ENCODE measurements at regions not wholly inside any gene's neighbourhood (a gene's known extent, or its start where the extent isn't known, plus 50 kb on each side); places are given as distances from the start of the nearest gene placed in this dataset.

DNA sequence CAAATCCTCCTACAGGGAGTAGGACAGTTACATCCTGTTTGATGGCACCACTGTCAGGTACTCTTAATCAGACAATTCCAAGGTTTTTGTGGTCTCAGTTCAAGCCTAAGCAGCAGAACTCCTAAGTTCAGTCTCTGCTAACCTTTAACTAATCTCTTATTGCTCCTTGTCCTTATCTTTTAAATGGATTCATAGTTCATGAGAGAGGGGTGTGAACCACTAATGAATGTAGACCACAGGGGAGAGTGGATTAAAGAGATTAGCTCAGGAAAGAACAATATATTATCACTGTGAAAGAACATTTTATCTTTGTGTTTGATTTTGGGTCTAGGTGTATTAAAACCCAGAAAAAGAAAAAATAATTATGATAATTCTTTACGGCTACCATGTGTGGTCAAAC is 168.9 kb downstream of the DCK start:
- no peak for DNase-seq

DNA sequence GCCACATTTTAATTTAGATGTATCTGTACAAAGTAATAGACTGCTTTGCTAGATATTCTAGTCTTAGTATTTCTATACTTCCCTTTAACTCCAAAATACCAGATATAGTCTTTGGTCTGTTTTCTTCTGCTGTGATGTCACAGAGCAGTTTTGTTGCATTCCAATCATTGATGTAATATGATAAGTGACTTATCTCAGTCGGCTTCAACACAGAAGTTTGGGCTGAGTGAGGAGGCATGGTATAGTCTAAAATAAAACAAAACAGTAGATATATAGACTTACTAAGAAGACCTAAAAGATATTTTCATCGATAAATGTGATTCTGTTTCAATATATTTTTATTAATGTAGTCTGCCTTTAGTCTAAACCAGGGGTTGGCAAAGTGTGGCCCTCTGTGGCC is 169.9 kb downstream of the DCK start:
- no peak for DNase-seq

DNA sequence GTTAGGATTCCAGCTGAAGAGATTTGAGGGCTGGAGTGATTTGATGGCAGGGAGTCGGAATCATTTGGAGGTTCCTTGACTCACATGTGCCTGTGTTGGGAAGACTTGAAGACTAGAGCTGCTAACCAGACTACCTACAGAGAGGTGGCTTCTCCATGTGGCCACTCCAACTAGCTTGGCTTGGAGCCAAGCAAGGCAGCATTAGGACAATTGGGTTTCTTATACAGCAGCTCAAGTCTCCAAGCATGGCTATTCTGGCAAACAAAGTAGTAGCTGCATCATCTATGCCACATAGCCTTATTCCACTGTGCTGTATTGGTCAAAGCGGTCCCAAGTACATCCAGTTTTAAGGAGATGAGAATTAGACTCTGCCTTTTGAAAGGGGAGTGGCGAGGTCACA is 171.7 kb upstream of the SLC4A4 start:
- DNase-seq, result no peak

- no peak for DNase-seq
Measured at GRCh38 chr4:71171592-71171991, 167.2 kb upstream of the SLC4A4 start.

GRCh38 chr4:71181332-71181731 is 157.5 kb upstream of the SLC4A4 start:
- DNase-seq, result no peak

DNA sequence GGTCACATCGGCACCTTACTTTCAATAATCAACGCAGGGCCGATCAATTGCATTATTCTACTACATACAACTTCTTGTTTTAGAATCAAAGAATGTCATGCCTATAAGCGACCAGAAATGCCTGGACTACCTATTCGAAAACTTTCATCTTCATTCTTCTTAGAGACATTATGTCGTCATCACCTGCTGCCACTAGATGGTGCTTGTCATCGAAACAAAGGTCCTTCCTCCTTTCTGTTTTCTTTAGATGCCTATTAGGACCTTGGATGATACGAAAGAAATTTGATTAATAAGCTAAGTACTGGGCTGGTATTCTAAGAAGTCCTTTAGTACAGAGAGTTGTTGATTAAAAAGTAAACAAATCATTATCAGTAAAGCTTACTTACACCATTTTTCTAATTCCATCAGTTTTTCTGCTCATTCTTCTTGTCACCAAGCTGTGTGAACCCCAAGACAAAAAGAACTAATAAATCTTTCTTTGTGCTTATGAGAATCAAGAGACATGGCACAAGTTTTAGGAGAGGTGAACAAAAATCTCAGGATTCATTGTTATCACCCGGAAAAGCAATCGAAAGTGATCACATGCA is 154.5 kb upstream of the SLC4A4 start:
- peak; percentile 43 for DNase-seq

DNA sequence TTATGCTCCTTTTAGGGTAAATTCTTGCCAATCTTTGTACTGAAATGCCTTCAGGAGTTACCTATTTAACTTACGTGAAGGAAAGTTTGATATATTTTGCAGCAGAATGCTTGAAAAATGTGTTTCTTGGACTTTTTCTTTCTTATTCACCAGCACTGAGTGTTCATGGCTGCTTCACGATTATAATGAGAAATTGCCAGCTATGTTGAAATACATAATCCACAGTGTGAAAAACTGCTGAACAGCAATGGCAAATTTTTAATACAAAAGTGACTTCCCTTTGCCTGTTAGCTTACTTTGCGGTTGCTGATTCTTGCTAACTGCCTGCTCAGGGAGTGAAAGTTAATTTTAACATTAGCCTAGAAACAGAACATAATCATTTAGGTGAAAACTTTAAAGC is 153.8 kb upstream of the SLC4A4 start:
- no peak for DNase-seq

GRCh38 chr4:71186257-71186565 is 152.6 kb upstream of the SLC4A4 start:
- DNase-seq, result no peak

DNA sequence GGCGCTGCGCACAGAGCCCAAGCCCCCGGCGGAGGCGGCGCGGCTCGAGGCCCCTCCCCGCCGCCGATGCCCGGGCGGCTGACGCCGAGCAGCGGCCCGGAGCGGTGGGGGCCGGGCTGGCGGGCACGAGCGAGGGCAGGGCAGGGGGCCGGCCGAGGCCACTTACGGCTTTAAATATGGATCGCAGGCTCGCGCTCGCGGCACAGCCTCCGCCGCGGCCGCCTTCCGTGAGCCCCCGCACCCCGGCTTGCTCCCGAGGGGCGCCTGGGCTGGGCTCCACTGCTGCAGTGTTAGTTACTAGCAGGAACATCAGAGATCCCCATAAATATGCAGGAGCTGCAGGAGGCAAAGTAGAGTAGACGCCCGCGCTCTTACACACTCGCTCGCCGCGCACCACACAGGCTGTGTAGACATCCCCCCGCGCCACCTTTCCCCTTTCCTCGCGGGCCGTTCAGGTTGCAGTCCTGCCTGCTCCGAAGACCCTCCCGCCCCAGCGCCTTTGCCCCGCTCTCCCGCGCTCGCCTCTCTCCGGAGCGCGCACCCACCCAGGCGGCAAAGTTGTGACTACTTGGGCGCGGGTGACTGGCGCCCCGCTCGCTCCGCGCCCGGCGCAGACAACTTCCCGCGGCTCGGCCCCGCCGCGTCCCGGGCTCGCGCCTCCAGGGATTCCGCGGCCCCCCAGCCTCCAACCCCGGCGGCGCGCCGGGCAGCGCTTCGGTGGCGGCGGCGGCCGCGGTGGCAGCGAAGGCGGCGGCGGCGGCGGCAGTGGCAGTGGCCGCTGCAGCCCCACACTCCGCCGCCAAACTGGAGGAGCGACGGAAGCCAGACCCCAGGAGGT is 152.0 kb upstream of the SLC4A4 start:
- peak; percentile 34 for DNase-seq

GRCh38 chr4:71187404-71188155 is 151.2 kb upstream of the SLC4A4 start:
- peak; percentile 9 for DNase-seq

DNA sequence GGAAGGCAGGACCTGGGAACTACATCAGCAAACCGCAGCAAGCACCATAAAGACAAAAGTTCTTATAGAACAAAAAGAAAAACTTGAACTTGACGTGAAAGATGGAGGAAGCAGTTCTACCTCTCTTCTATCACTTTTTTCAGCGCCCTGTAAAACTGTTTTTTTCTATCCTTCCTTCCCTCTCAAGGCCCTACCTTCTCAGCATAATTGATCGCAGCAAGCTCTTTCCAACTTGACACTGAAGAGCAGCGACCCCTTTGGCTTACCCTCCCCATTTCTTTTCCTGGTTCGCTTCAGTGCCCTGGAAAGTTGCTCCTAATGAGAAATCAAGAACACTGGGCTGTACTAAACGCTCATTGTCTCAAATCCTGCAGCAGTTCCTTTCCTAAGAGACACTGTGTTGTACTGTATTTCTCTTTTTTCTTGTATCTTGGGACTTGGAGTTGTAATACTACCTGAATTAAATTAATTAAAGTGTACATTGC is 150.6 kb upstream of the SLC4A4 start:
- DNase-seq, result no peak

DNA sequence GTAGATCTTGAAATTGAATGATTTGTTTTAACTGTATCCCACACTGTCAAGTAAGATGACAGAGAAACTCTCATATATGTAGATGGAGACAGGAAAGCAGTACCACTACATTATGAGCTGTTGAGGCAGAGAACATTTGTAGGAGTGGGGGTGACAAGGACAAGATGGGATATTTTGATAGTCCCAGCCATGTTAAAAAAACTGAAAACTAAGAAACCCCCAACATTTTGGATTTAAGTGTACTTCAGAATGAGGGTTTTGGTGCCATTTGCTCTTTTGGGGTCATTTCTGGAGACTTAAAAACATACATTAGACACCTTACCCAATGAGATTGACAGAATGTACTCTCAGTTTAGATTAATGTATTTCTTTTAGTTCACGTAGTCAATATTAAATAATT is 149.9 kb upstream of the SLC4A4 start:
- DNase-seq, result no peak

DNA sequence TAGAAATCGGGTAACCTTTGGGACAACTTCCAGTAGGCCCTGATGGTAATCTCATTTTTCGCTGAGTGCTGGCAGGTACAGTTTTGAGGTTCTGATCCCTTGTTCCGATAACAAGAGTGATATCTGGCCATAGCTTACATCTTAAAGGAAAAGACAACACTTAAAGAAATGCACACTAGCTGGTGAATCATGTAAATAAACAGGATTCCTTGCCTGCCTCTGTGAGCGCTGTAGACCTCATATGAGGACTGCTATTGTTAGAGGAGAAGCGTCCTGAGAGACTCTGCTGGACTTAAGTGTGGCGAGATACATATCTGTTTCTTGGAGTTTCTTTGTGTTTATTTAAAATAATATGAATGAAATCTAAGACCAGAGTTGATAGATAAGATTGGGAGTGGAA is 149.3 kb upstream of the SLC4A4 start:
- no peak for DNase-seq

- no peak for DNase-seq
Measured at GRCh38 chr4:71194454-71194853, 144.4 kb upstream of the SLC4A4 start.

DNA sequence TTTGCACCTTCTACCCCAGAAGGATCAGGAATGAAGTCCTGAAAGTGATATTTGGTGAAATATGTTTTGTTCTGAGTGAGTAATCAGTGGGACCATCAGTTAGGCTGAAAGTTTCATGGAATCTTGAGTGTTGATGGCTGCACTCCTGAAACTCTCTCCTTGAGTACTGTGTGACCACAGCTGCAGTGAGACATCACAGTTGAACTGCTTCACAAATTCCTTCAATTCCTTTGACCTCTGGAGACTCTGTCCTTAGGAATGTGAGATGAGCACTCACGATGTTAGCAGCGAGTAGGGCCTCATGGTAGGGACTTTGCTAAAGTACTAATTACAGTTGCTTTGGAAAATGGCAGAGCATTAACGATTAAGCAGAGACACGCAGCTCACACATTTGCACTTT is 142.9 kb upstream of the SLC4A4 start:
- DNase-seq, result no peak

- DNase-seq, result peak; percentile 10
Measured at GRCh38 chr4:71198958-71199357, 139.9 kb upstream of the SLC4A4 start.

DNA sequence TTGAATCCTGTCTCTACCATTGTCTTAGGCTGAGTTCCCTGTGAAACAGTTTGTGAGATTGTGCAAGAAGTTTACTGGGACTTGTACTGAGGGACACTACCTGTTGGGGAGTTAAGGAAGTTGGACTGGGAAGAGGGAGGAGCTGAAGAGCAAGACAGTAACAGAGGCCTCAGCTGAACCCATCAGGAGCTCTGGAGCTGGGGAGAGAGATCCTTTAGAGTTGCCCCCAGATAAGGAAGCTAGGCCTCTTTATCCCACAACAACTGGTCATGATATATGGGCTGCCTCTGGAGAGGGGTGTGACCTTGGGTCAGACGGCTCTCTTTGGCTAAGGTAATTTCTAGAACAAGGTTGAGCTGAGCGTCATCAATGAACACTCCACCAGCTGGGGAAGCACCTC is 137.8 kb upstream of the SLC4A4 start:
- DNase-seq, result no peak

DNA sequence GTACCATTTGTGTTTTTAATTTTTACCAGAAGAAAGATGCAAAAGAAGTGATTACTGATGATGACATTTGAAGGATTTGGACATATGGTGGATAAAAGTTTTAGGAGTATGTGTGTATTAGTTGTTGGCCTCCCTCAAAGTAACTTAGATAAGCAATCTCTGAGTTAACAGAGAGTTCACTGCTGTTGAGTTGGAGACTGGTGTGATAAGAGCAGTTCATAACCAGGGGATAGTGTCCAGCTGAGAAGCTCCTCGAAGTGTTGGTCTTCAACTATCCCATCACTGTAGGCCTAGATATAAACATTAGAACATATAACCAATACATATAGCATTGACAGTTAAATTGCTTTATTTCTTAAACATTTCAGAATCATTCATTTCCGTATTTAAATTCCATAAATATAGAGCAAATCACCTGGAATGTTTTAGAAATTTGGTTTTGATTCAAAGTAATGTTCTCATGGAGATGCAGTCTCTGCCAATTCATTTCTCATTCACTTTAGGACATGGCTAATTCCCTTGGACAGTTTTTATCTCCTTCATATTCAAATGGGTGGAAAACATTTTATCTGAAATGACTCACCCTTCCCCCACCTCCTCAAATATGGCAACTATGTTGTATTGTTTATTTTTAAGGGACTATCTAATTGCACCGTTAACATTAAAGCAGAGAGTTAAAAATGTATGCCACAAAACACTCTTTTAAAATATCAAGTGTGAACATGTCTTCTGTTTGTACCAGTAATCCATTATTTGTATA is 136.8 kb upstream of the SLC4A4 start:
- DNase-seq, result no peak

DNA sequence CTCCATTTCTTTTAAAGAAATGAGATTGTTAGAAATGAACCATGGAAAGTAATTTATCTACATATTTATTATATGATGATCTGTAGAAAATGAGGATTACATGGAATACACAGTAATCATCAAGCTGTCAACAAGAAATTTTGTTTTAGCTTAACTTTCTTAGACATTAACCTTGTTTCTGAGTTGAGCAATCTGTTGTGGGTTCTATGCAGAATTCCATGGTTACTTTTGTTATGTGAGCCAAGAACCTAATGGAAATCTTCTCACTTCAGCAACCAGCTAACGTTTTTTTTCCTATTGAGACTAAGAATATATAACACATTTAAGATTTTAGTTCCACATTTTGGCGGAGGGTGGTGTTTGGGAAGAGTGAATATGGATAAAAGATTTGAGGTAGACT is 136.1 kb upstream of the SLC4A4 start:
- no peak for DNase-seq

DNA sequence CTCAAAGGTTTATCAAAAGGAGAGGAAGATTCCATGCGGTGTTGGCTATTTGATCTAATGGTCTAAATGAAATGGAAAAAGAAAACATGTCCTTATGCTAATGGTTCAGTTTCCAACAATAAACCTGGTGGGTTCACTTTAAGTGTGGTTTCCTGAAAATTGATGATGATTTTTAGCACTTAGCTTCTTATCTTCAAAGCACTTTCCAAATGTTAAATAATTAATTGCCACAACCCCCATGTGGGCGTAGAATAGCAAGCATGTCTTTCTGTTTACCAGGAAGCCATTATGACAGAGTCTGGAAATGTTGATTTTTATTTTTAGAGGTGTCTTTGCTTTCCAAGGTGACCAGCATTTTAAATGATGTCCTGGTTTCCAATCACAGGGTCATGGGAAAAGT is 134.8 kb upstream of the SLC4A4 start:
- DNase-seq, result no peak

DNA sequence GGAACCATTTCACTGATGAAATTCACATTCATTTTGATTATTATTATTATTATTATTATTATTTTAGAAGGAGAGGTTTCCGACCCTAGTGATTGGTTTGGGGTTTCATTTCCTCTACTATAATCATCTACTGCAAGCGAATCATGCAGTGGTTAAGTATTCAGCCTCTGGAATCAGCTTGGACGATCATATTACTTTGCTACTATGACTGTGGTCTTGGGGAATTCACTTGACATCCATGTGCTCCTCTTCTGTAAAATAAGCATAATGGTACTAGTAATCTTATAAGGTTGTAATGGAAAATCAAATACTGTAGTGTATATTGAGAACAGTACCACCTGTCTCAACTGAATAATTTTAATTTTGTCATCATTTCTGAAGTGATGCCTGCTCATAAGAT is 132.1 kb upstream of the SLC4A4 start:
- DNase-seq, result no peak

- no peak for DNase-seq
Measured at GRCh38 chr4:71209161-71209560, 129.7 kb upstream of the SLC4A4 start.

- DNase-seq, result no peak
Measured at GRCh38 chr4:71210823-71211222, 128.0 kb upstream of the SLC4A4 start.

Data from activated gamma-delta T cell treated with Interleukin-2 at 50 U/mL for 16 hours (primary cell).